Tibial nerve (tissue), 3 donors: ENCODE measurements at regions not wholly inside any gene's neighbourhood (a gene's known extent, or its start where the extent isn't known, plus 50 kb on each side); places are given as distances from the start of the nearest gene placed in this dataset.

Experiments used
- CTCF ChIP-seq, 5 experiments: fragments of 200-600 bp in 3 of 5; fragments of 450-650 bp in 2 of 5; sonication (generic) in 3 of 5; IDR thresholded peaks; one replicate each; pipeline ENCODE4 v1.5.1; 2016 to 2019; ENCODE audit warnings: antibody characterized with exemption in 5 of 5, mild to moderate bottlenecking in 3 of 5, moderate library complexity in 2 of 5
- POLR2A ChIP-seq, 2 donors: fragments of 450-650 bp; IDR thresholded peaks; one replicate each; pipeline ENCODE4 v1.6.1; 2017; ENCODE audit warnings: antibody characterized with exemption in 2 of 2, mild to moderate bottlenecking in 2 of 2, moderate library complexity in 2 of 2

GRCh38 chr9:104997536-104997935 lies 69.6 kb upstream of the ABCA1 start:
- TF ChIP-seq CTCF (IDR thresholded peaks at IDR 0.05): no peak
- TF ChIP-seq POLR2A (IDR thresholded peaks at IDR 0.05): no peak
